HG03521 (cell line): ENCODE measurements at regions not wholly inside any gene's neighbourhood (a gene's known extent, or its start where the extent isn't known, plus 50 kb on each side); places are given as distances from the start of the nearest gene placed in this dataset.
A peak's percentile ranks its signal among the peaks of the same experiment; 100 is the strongest.

ENCODE experiments used
- ATAC-seq: cut with Tn5 transposase; IDR thresholded peaks from one replicate; pipeline ENCODE4 v1.9.1; 2021; ENCODE audit warnings: mild to moderate bottlenecking, moderate library complexity; ENCODE audit not compliant: unreplicated experiment

DNA sequence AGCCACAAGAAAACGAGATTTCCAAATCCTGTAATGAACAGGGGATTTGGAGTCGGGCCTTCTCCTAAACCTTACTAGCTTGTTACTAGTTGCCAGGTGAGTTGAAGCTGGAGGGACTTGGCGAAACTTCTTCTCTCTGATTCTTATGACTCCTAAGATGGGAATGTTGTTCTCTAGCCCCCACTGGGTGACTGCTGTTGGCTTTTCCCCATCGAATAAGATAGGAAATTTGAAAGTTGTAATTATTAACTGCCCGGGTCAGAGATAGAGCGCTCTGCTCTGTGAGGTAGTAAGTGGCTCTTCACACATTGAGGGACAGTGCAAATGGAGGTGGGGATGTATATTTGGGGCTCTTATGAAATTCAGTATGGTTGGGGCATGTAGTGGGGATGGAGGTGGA, 111.2 kb upstream of the MBNL2 start:
- ATAC-seq, result no peak

DNA sequence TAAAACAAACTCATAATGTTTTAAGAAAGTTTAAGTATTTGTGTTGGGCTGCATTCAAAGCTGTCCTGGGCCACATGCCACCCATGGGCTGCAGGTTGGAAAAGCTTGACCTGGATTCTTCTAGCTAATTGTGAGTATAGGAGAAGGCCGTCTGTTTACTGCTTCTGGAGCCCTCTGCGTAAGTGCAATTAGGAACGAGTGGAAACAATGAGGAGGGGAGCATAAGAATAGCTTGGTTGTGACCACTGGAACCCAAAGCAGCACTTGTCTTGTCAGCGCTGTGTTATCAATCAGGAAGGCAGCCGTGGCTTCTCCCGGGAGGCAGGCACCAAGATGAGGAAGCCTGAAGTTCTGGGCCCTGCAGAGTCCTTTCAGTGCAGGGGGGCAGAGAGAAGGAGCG, 110.4 kb upstream of the MBNL2 start:
- no peak for ATAC-seq

DNA sequence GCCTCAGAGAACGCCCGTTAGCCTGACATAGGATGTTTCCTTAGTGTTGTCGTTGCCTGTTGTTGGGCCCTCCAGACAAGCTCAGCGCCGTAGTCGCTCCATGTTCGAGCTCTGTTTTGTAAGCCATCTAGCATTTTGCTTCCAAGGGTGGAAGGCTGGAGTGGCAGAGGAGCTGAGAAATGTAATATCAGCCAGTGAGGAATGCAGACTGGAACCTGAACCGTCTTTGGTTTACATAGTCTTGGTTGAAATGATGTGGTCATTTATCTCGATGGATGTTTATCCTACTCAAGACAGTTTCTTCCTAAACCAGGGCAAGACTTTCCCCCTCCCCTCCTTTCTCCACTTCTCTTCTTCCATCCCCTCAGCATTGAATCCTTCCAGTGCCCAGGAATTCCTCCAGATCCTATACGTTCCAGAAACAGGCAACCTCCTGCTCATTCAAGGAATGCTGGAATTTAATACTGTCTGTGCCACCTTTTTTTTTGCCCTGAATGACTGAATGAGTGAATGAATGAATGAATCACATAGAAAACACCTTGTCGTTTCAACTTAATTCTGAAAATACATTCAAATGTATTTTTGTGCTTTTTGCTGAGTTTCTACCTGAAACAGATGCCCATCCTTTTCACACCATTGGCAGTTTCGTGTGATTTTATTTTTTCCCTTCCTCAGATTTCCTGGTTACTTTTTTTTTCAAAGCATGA, 109.5 kb upstream of the MBNL2 start:
- ATAC-seq, result no peak

DNA sequence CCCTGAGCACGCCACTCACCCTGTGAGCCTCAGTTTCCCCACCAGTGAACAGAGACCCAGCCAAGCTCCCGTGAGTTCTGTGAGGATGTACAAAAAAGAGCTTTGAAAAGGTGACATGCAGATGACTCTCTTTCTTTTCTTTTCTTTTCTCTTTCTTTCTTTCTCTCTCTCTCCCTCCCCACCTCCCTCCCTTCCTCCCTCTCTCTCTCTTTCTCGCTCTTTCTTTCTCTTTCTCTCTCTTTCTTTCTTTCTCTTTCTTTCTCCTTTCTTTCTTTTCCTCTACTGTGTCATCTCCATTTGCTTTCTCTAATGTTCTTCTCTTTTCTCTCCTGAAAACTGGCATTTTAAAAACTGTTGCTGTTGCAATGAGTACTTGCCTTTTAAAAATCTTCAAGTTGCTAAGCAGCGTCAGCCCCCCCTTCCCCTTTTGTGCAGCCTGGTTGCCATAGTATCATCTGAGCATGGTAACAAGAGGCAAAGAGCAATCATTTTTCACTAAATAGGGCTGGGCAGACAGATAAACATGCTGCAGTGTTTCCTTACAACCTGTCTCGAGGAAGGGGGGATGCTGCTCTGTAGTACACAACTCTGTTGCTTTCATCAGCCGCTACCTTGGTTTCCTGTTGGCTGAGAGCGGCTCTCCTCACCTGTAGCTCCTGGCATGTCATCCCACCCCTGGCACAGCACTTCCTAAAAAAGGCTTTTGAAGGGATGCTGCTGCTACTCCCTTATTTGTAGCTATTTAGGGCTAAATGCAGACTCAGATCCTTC, 108.7 kb upstream of the MBNL2 start:
- ATAC-seq, result no peak

DNA sequence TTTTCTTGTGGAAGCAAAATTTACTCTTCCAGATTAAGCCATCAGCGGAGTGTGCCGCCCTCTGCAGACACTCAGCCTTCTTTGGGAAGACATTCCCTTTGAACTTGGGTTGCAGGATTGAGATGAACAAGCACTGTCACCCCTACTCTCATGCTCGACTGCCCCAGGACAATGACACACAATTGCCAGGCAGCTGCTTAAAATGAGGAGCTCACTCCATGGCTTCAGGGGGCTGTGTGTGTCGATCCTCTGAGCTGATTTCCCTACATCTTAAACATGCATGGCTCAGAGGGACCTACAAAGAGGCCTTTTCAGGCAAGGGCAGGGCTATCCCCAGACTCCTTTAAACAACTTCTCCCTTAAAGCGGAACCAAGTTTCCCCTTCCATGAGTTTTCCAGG, 107.5 kb upstream of the MBNL2 start:
- no peak for ATAC-seq

DNA sequence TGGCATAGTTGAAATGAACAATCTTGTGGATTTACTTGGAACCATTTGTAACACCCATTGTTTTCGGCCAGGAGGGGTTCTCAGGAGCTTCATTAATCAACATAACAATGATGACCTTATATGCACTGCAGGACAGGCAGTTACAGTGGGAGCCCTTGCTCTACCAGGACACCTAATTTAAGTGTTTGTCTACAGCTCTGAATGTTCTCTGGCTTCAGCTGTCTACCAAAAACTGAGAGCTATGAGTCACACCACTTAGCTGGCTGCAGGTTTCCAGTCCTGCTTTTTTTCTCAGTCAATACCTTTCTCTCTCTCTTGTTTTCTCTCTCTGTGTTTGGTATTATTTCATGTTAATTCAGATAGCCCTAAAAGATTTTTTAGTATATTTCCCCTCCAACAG, 105.4 kb upstream of the MBNL2 start:
- ATAC-seq, result peak; percentile 78

DNA sequence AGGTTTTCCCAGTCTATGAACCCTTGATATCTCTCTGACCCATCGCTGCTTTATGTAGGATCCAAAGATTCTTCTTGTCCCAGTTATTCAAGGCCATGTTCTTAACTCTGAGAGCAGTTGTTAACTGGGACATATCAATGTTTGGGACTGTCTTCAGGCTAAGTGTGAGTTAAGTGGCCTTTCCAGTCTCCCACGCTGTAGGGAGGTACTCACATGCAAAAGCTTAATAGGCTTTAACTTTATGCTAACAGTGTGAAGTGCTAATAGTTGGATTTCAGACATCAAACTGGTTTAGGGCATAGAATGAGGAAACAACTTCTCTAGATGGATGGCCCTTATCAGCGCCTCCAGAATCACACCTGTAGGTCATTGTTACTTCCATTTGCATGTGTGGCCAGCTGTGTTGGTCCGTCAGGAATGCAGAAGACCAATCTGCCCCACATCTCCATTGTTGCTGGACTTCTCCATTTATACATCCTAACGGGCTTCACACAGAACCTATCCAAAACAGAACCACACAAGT, 104.7 kb upstream of the MBNL2 start:
- no peak for ATAC-seq

DNA sequence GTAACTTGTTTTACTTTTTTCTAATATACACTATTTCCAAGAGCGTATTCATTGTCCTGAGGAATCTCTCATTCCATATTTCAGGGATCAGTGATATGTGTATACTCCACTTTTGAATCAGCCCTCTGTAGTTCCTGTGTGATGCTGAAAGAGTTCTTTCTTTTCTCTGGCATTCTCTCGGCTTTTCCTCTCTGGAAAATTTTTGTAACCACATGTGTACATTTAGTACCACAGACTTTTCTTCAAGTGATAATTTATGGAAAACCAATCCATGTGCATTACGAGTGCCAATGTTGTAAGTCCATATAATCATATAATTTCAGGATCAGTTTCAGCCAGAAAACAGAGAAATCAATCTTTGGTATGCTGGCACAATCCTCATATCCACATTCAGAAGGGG, 102.2 kb upstream of the MBNL2 start:
- no peak for ATAC-seq

DNA sequence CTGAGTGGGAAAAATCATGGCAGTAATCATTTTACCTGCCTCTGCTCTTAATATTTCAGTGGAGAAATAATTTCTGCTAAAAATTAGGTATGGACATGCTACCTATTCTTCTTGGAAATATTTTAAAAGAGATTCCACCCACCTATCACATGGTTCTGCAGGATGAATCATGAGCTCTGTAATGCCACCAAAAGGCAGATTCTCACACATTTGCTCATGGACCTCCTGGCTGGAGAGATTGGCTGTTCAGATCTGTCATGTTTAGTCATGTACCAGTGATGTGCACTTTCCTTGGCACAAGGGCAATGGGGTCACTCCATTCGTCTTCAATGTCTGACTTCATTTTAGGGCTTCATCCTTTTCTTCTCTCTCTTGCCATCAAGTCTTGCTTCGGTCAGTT, 101.8 kb upstream of the MBNL2 start:
- ATAC-seq, result no peak

DNA sequence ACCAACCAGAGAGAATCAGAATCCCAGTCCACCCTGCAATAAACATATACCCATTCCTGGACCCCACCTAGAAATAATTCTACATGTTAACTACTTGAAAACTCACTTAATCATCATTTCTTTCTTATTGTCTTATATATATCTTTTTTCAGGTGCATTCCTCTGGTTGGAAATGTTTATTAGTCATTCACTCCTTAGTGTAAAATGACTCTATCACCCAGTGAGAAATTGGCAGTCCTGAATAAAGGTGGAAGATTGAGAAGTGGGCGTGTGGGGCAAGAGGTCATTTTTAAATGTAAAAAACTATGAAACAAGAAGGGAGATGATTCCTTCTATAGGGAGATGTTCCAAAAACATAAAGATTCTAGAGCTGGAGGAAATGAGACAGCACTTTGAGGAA, 101.2 kb upstream of the MBNL2 start:
- no peak for ATAC-seq

DNA sequence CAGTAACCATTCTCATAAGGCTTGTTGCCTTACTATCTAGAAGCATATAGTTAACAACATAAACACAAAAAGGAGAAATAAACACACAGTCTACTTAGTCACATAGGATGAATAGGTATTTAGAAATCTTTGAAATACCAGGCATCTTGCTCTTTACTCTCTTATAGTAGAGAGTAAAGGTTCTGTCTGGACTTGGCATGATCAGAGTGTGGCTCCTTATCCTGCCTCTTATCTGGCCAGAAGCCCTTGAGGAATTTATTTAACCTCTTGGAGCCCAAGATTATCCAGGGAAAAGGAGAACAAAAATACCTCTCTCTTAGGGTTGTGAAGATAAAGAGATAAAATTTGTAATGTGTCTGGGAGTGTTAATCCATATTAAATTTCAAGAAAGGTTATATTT, 100.2 kb upstream of the MBNL2 start:
- no peak for ATAC-seq

DNA sequence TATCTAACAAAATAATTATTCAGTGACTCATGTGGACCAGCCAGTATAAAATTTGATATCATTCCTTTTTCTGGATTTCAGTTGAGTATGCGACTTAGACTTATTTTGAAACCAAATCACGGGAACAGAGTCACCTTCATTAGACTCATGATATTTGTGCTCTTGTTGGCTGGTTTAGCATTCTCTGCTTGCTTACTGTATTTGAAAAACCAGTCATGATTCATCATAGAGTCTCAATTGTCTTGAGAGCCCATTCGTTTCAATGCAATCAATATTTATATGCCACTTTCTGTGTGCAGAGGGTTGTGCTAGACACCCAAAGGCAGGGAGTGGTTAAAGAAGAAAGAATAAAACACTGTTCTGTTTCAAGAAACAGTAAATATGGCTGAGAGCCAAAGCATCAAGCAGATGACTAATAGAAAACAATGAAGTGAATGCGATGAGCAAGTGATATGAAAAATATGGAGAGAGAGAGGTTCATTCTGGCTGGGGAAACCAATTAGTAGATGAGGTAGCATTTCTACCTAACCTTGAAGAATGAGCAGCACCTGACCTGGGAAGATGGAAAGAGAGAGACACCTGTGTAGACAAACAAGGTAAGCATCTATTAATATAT, 99.6 kb upstream of the MBNL2 start:
- no peak for ATAC-seq

DNA sequence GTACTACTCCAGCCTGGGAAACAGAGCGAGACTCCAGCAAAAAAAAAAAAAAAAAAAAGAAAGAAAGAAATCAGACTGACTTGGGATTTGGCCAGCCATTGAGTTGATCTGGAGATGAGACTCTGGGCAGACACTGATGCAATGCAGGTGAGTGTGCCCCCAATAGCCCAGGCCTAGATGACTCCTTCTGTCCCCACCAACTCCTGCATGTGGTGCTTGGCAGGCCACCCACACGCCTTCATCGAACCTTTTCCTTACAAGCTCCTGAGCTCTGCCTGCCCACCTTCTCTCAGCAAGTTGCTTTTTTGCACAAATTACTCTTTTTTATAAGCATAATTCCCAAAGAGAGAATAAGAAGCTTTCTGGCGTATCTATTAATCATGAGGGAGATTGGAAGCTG, 97.9 kb upstream of the MBNL2 start:
- ATAC-seq, result no peak

DNA sequence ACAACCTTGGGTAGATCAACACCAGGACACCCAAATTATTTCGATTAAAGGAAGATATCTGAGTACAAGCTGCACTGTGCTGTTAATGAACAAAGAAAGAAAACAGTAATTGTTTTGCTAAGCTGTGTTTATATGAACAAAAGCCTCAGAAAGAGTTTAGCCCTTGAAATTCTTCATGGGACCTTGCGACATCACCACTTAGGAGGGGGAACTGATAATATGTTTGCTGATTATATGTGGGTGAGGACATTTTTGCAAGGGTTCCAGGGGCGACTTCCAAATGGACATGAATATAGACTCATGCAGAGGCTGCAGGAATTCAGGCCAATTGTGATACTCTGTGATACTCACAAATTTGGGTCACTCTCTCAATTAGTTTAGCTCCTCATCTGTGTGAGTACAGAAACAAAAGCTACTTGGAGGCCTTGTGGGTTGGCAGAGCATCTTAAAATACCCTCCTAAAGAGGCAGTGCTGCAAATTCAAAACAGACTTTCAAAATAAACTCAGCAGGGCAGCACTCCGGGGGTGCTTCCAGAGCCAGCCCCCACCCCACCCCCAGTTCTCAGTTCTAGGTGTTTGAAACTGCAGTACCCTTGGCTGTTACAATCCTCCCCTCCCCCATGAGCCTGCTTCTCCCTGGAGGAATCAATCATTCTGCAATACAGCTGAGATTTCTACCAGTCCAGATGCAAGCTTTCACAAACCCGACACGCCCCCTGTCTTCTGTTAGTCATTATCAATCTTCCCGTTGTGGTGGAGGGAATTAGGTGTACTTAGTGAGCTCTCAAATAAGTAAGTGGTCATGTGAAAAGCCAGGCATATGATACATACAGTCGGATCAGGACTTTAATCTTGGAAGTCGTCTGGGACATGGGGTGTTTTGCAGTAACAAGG, 97.0 kb upstream of the MBNL2 start:
- ATAC-seq, result no peak

DNA sequence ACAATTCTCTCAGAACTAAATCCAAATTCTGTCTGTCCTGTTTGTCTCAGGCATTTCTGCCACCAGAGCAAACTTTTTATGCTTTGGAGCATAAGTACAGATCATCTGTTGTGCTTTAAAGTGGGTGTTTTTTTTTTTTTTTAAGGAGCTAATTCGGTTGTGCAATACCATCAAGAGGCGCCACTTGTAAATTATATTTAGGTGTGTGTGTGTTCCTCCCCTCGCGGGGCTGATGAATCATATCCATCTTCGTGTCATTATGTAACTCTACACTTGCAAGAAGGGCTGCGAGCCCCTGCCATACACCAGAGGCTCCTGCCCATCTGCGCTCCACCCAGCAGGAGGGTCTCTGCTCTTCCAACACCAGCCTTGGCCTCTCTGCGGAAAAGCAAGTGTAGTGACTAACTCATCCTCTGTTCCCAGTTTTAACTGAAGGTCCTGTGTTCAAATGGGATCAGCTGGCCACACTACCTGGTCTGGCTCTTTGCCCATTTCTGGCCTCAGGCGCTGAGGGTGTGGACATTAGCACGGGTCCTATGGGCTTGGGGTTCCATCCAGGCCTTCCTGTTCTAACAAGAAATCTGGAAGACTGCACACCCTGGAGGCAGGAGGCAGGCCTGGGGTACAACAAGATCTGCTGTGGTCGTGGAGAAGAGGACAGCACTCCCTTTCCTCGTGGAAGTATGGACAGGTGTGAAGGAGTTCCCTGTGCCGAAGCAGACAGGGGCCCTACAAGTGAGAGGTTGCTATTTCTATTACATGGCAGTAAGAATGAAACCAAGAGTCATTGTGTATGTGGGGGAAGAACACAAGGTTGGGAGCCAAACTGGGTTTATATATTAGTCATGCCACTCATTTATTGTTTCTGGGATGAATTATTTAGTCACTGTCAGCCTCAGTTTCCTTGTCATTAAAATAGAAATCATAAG, 96.1 kb upstream of the MBNL2 start:
- peak; percentile 86 for ATAC-seq

DNA sequence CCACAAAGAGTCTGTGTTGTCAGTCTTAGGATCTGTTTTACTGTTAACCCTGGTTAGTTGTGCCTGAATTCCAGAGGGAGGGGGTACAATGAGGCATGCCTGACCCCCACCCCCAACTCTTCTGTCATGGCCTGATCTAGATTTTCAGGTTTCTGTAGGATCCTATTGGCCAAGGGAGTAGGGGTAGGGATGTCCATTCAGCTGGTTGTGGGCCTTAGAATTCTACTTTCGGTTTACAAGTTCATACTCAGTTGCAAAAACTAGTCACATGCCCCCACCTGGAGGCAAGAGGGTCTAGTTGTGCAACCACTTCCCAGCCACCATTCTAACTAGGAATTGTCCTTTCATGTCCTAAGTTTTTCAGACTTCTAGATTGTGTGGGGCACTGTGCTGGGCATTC, 94.3 kb upstream of the MBNL2 start:
- no peak for ATAC-seq

DNA sequence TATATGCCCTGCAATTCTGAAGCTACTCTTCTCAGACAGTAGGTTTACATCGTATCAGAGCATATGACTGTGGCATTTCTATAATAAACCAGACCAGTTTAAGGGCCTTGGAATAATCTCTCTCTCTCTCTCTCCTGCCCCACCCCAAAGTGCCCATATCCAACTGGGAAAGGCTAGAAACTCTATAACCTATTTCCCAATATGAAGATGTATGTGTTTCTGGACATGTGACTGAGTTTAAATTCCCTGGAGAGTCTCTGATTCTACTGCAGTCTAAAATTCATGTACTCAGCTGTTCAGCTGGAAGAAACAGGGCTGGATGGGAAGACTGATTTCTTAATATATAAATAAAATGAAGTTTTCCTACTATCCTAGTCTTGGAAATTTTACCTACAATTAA, 91.9 kb upstream of the MBNL2 start:
- ATAC-seq, result no peak

DNA sequence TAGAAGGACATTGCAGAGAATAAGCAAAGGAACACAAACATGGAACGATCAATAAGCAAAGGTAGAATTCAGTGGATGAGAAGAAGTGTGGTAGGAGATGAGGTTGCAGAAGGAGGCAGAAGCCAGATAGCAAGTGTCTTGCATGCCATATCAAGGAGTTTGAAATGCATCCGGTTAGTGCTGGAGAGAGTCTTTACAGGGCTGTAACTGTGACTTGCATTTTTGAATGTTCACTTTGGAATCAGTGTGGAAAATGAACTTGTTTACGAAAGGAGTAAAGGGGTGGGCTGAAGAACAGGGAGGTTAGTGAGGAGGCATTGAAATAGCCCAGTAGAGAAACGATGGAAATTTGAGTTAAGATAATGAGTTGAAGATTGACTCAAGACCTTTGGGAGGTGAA, 90.7 kb upstream of the MBNL2 start:
- no peak for ATAC-seq

DNA sequence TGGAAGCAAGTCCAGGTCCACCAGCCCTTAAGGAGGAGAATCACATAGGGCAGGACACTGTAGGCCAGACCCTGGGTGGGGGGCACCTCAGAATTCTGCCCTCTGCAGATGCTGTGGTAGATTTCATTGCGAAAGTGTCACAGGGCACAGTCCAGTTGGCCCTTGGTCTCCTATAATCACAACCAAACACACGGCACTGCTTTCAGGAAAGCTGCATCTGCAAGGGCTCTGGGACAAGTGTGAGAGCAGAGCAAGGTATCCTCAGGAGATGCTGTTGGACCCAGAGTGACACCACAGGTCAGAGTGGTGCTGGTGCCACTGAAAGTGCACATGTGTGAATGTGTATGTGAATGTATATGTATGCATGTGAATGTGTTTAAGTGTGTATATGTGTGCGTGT, 88.6 kb upstream of the MBNL2 start:
- ATAC-seq, result no peak

DNA sequence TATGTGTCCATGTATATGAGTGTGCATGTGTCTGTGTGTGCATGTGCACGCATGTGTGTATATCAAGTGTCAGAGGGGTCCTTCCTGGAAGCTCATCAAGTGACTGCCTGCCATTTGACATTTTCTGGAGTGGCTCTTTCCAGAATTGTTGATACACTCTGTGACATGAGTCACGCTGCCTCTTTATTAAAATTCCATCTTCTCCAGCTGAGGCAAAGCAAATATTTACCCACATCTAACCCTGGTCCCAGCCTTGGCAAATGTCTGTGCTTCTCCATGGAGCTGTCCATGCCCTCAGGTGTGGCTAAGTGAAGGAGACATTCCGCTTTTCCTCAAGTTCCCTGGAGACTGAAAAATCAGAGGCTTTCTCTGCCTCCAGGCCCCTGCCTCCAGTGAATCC, 88.2 kb upstream of the MBNL2 start:
- ATAC-seq, result no peak
